H1 (cell line): ENCODE measurements at regions not wholly inside any gene's neighbourhood (a gene's known extent, or its start where the extent isn't known, plus 50 kb on each side); places are given as distances from the start of the nearest gene placed in this dataset.

Experiments used
- CTCF ChIA-PET: fragments of 300-600 bp; sonication (Branson Sonifier 250); formaldehyde crosslinking; loops from one replicate; lab custom pipeline; 2021; ENCODE audit not compliant: partially characterized antibody; lab: Charles Lee
- POLR2A ChIA-PET: fragments of 300-600 bp; sonication (Branson Sonifier 250); formaldehyde crosslinking; loops from one replicate; lab custom pipeline; 2021; ENCODE audit warnings: inconsistent platforms; ENCODE audit not compliant: partially characterized antibody; lab: Charles Lee
- DNase-seq, 2 experiments: peaks; one replicate each; pipeline versions ENCODE4 v3.0.0 to v3.0.0-alpha.2; 2010 to 2022; ENCODE audit warnings: low spot score in 2 of 2, low read depth in 1 of 2, mixed read lengths in 1 of 2
- FAIRE-seq: peaks from 2 replicates; lab custom pipeline; 2011; peaks lifted over from hg19 to GRCh38; lab: Jason Lieb, UNC
- H2AFZ ChIP-seq: 2 replicates; pipeline ENCODE4 v1.8.1; 2012; ENCODE audit warnings: low read length, inconsistent platforms
- H2AK5ac ChIP-seq: 2 replicates; pipeline ENCODE4 v1.6.1; 2013; ENCODE audit warnings: low read depth, low read length
- H2BK120ac ChIP-seq: replicated peaks from 2 replicates; pipeline ENCODE3; 2013; ENCODE audit warnings: low read depth, low read length, inconsistent platforms
- H2BK12ac ChIP-seq: 2 replicates; pipeline ENCODE4 v1.6.1; 2013; ENCODE audit warnings: low read depth, low read length
- H2BK15ac ChIP-seq: 2 replicates; pipeline ENCODE4 v1.6.1; 2013; ENCODE audit warnings: low read length
- H2BK20ac ChIP-seq: 2 replicates; pipeline ENCODE4 v1.6.1; 2013; ENCODE audit warnings: low read length
- H2BK5ac ChIP-seq: 2 replicates; pipeline ENCODE4 v1.6.1; 2013; ENCODE audit warnings: low read depth, low read length
- H3K14ac ChIP-seq: 2 replicates; pipeline ENCODE4 v1.6.1; 2013; ENCODE audit warnings: inconsistent platforms; ENCODE audit not compliant: insufficient read length
- H3K18ac ChIP-seq: 2 replicates; pipeline ENCODE4 v1.6.1; 2013; ENCODE audit warnings: low read length; ENCODE audit errors: extremely low read depth
- H3K23ac ChIP-seq: 2 replicates; pipeline ENCODE4 v1.6.1; 2013; ENCODE audit warnings: inconsistent platforms; ENCODE audit not compliant: insufficient read length
- H3K23me2 ChIP-seq: 2 replicates; pipeline ENCODE4 v1.6.1; 2013; ENCODE audit warnings: low read depth, low read length
- H3K27ac ChIP-seq: 2 replicates; pipeline ENCODE4 v1.6.1; 2011; ENCODE audit warnings: low read depth, low read length, inconsistent platforms
- H3K27me3 ChIP-seq, 4 experiments: replicated peaks in 1 of 4; 1 replicate in 1 of 4; 2 replicates in 3 of 4; pipeline versions ENCODE4 v1.6.1 to v1.8.1; 2011 to 2013; ENCODE audit warnings: low read length in 3 of 4, mild to moderate bottlenecking in 3 of 4, inconsistent platforms in 2 of 4, mixed read lengths in 2 of 4, moderate library complexity in 1 of 4; ENCODE audit not compliant: control insufficient read depth in 3 of 4, insufficient read depth in 3 of 4; ENCODE audit errors: extremely low read depth in 1 of 4
- H3K36me3 ChIP-seq, 4 experiments: 2 replicates each; pipeline versions ENCODE4 v1.6.1 to v1.8.1; 2011 to 2013; ENCODE audit warnings: mild to moderate bottlenecking in 4 of 4, low read length in 3 of 4, moderate library complexity in 2 of 4, control low read depth in 1 of 4, inconsistent platforms in 1 of 4; ENCODE audit not compliant: insufficient read depth in 4 of 4, control insufficient read depth in 2 of 4
- H3K4ac ChIP-seq: replicated peaks from 2 replicates; pipeline ENCODE3; 2013; ENCODE audit warnings: low read length, low read depth, mixed read lengths, inconsistent platforms; ENCODE audit not compliant: insufficient read length
- H3K4me1 ChIP-seq, 4 experiments: replicated peaks in 1 of 4; 1 replicate in 1 of 4; 2 replicates in 3 of 4; pipeline versions ENCODE4 v1.6.1 to v1.8.1; 2011 to 2013; ENCODE audit warnings: low read length in 3 of 4, inconsistent platforms in 2 of 4, mixed read lengths in 1 of 4; ENCODE audit not compliant: insufficient read depth in 4 of 4, control insufficient read depth in 3 of 4
- H3K4me2 ChIP-seq, 2 experiments: 2 replicates each; pipeline versions ENCODE4 v1.6.1 to v1.8.1; 2011 to 2013; ENCODE audit warnings: low read depth in 2 of 2, low read length in 2 of 2, control low read depth in 1 of 2, inconsistent platforms in 1 of 2, mild to moderate bottlenecking in 1 of 2; ENCODE audit not compliant: insufficient read depth in 1 of 2
- H3K4me3 ChIP-seq, 4 experiments: fragments of 200-600, 300-600 bp in 1 of 4; sonication (generic), shearing (Covaris generic), sonication (Bioruptor Twin) in 1 of 4; 2 replicates each; pipeline versions ENCODE4 v1.5.1 to v1.8.1; 2011 to 2016; ENCODE audit warnings: low read length in 4 of 4, low read depth in 3 of 4, control low read depth in 2 of 4, inconsistent platforms in 2 of 4, mild to moderate bottlenecking in 2 of 4, mixed read lengths in 1 of 4, moderate library complexity in 1 of 4; ENCODE audit not compliant: insufficient read depth in 2 of 4; ENCODE audit errors: extremely low read depth in 1 of 4
- H3K56ac ChIP-seq: replicated peaks from 2 replicates; pipeline ENCODE3; 2013; ENCODE audit warnings: low read depth, mild to moderate bottlenecking, mixed read lengths, low read length, inconsistent platforms; ENCODE audit not compliant: insufficient read length
- H3K79me1 ChIP-seq: 2 replicates; pipeline ENCODE4 v1.6.1; 2013; ENCODE audit warnings: low read depth, low read length, control low read depth
- H3K79me2 ChIP-seq, 2 experiments: 2 replicates each; pipeline versions ENCODE4 v1.6.1 to v1.8.1; 2012 to 2013; ENCODE audit warnings: low read length in 2 of 2, mild to moderate bottlenecking in 2 of 2, inconsistent platforms in 1 of 2; ENCODE audit not compliant: insufficient read depth in 2 of 2, control insufficient read depth in 1 of 2
- H3K9ac ChIP-seq, 4 experiments: replicated peaks in 1 of 4; 1 replicate in 1 of 4; 2 replicates in 3 of 4; pipeline versions ENCODE4 v1.6.1 to v1.8.1; 2011 to 2013; ENCODE audit warnings: low read depth in 3 of 4, low read length in 3 of 4, control low read depth in 2 of 4, mild to moderate bottlenecking in 2 of 4, moderate library complexity in 2 of 4, inconsistent platforms in 1 of 4; ENCODE audit errors: extremely low read depth in 1 of 4
- H3K9me3 ChIP-seq, 2 experiments: 2 replicates each; pipeline versions ENCODE4 v1.6.1 to v1.8.1; 2012 to 2013; ENCODE audit warnings: mild to moderate bottlenecking in 2 of 2, moderate library complexity in 2 of 2, control low read depth in 1 of 2, inconsistent platforms in 1 of 2, low read depth in 1 of 2, low read length in 1 of 2, mixed read lengths in 1 of 2; ENCODE audit not compliant: insufficient read depth in 2 of 2
- H4K20me1 ChIP-seq, 2 experiments: replicated peaks in 1 of 2; 2 replicates each; pipeline versions ENCODE3 to v1.8.1; 2011 to 2013; ENCODE audit warnings: inconsistent platforms in 2 of 2, low read length in 2 of 2, mild to moderate bottlenecking in 1 of 2; ENCODE audit not compliant: insufficient read depth in 2 of 2, control insufficient read depth in 1 of 2
- H4K5ac ChIP-seq: 2 replicates; pipeline ENCODE4 v1.6.1; 2013; ENCODE audit warnings: low read length, low read depth, mixed read lengths, inconsistent platforms; ENCODE audit not compliant: insufficient read length
- H4K8ac ChIP-seq: 2 replicates; pipeline ENCODE4 v1.8.0; 2013; ENCODE audit warnings: mild to moderate bottlenecking, moderate library complexity, low read length, inconsistent platforms; ENCODE audit not compliant: insufficient read depth; ENCODE audit errors: extremely low read depth
- H4K91ac ChIP-seq: replicated peaks from 2 replicates; pipeline ENCODE3; 2013; ENCODE audit warnings: low read length, mixed read lengths, inconsistent platforms; ENCODE audit not compliant: insufficient read length
- BCL11A ChIP-seq, 2 experiments: IDR thresholded peaks; one replicate each; pipeline ENCODE4 v1.6.1; 2011; ENCODE audit warnings: low read depth in 2 of 2, low read length in 2 of 2, mild to moderate bottlenecking in 2 of 2
- EGR1 ChIP-seq: IDR thresholded peaks from 2 replicates; pipeline ENCODE4 v1.6.1; 2011; ENCODE audit warnings: low read depth, low read length, borderline replicate concordance
- NANOG ChIP-seq: IDR thresholded peaks from 2 replicates; pipeline ENCODE4 v1.6.1; 2011; ENCODE audit warnings: low read length, low read depth, mild to moderate bottlenecking, inconsistent platforms; ENCODE audit not compliant: insufficient read depth, poor library complexity, severe bottlenecking
- SP2 ChIP-seq: IDR thresholded peaks from 2 replicates; pipeline ENCODE4 v1.6.1; 2012; ENCODE audit warnings: mild to moderate bottlenecking, low read length, inconsistent platforms
- SUZ12 ChIP-seq: fragments of 200-600 bp; sonication (generic); IDR thresholded peaks from 2 replicates; pipeline ENCODE4 v1.6.1; 2012; ENCODE audit warnings: mild to moderate bottlenecking, inconsistent platforms, low read length, moderate library complexity, mixed read lengths
- WGBS, 2 experiments: shearing (Covaris generic) in 1 of 2; methylation state at CpG; one replicate each; pipeline versions ENCODE4 v1.1.6 to v1.1.7; 2013 to 2015; ENCODE audit warnings: low lambda C conversion rate in 2 of 2, mixed read lengths in 2 of 2, inconsistent platforms in 1 of 2, low coverage in 1 of 2, missing lambda C conversion rate in 1 of 2; ENCODE audit not compliant: insufficient replicate concordance in 2 of 2, insufficient coverage in 1 of 2, insufficient read length in 1 of 2; ENCODE audit errors: extremely low coverage in 1 of 2, missing lambda C conversion rate in 1 of 2; 5-methylcytosine and 5-hydroxymethylcytosine counted together

GRCh38 chr13:87889254-87889653 lies 218.1 kb downstream of the SLITRK5 start:
- H3K9me3 ChIP-seq = no peaks in the 10 kb centered on the region
- CTCF ChIA-PET = interaction anchor here (1.1 kb wide), 1 partner anchor 28 kb away, joined by 3 read pairs; no protein-coding TSS in a partner anchor

More at GRCh38 chr13:87889254-87889653, 218.1 kb downstream of the SLITRK5 start:
- Histone ChIP-seq H3K79me1 (no peaks in the 10 kb centered on the region), H2BK20ac (no peak overlapping the region), H3K18ac (no peak overlapping the region), H3K4ac (no peak overlapping the region), H4K8ac (no peak overlapping the region), H3K56ac (no peak overlapping the region), H3K27me3 (no peaks in the 10 kb centered on the region), H2AFZ (no peak overlapping the region), H4K20me1 (no peaks in the 10 kb centered on the region), H2BK15ac (no peak overlapping the region), H2BK120ac (no peak overlapping the region), H3K4me2 (no peak overlapping the region), H4K5ac (no peak overlapping the region), H3K14ac (no peak overlapping the region), H3K9ac (no peak overlapping the region), H3K4me1 (no peaks in the 10 kb centered on the region), H3K36me3 (no peaks in the 10 kb centered on the region), H2BK5ac (no peak overlapping the region), H2AK5ac (no peak overlapping the region), H3K23me2 (no peaks in the 10 kb centered on the region), H4K91ac (no peak overlapping the region), H3K79me2 (no peaks in the 10 kb centered on the region), H2BK12ac (no peak overlapping the region), H3K23ac (no peak overlapping the region), H3K27ac (no peak overlapping the region), H3K4me3 (no peak overlapping the region)
- POLR2A ChIA-PET = no interaction called here
- TF ChIP-seq SP2 (no peak), NANOG (no peak), SUZ12 (no peak), EGR1 (no peak), BCL11A (IDR thresholded peaks at IDR 0.05; ENCODE audit: low read depth in 2 of 2, low read length in 2 of 2) (no peak)
- 72% methylated on average over 2 of the region's 2 CpGs; no CpG with 5 or more reads in 1 of the 2 experiments for WGBS, 2 experiments
- DNase-seq (no peak), FAIRE-seq (no peak)
